Chondrocyte (in vitro differentiated cells): ENCODE measurements at regions not wholly inside any gene's neighbourhood (a gene's known extent, or its start where the extent isn't known, plus 50 kb on each side); places are given as distances from the start of the nearest gene placed in this dataset.
"Not testable (repeated sequence)": the region's sequence is repeated elsewhere in the genome, so short reads cannot be mapped to it uniquely, and the experiment has no call there.

Source experiments
- DNase-seq: peaks from one replicate; pipeline ENCODE4 v3.0.0; 2021; ENCODE audit warnings: mixed read lengths, low spot score
- H3K27ac Mint-ChIP-seq: one replicate; pipeline ENCODE4 v1.8.0; 2021; ENCODE audit warnings: mild to moderate bottlenecking, moderate library complexity, mixed read lengths; ENCODE audit not compliant: unreplicated experiment
- H3K27me3 Mint-ChIP-seq: 2 replicates; pipeline ENCODE4 v1.8.0; 2021; ENCODE audit warnings: low read depth, mixed read lengths
- H3K36me3 Mint-ChIP-seq: 2 replicates; pipeline ENCODE4 v1.8.0; 2021; ENCODE audit warnings: low read depth, mixed read lengths
- H3K4me1 Mint-ChIP-seq: 2 replicates; pipeline ENCODE4 v1.8.0; 2021; ENCODE audit warnings: low read depth, mild to moderate bottlenecking, mixed read lengths
- H3K4me3 Mint-ChIP-seq: one replicate; pipeline ENCODE4 v1.8.0; 2021; ENCODE audit warnings: mild to moderate bottlenecking, moderate library complexity, mixed read lengths; ENCODE audit not compliant: unreplicated experiment
- H3K9me3 Mint-ChIP-seq: 2 replicates; pipeline ENCODE4 v1.8.0; 2021; ENCODE audit warnings: low read depth, mixed read lengths
- CTCF ChIP-seq: fragments of 200-600 bp; sonication (generic); IDR thresholded peaks from 2 replicates; pipeline ENCODE4 v1.5.0; 2021; ENCODE audit warnings: antibody characterized with exemption, mild to moderate bottlenecking, moderate library complexity

GRCh38 chr6:84601366-84601765 lies 163.0 kb downstream of the TBX18 start:
- TF ChIP-seq CTCF = no peak
- no peaks in the 10 kb centered on the region for H3K9me3 Mint-ChIP-seq
- H3K27ac Mint-ChIP-seq = no peak overlapping the region
- H3K27me3 Mint-ChIP-seq = no peaks in the 10 kb centered on the region
- no peak for DNase-seq
- peaks cover 13% of the 10 kb centered on the region for H3K4me1 Mint-ChIP-seq
- no peaks in the 10 kb centered on the region for H3K36me3 Mint-ChIP-seq
- H3K4me3 Mint-ChIP-seq = no peak overlapping the region

- peaks cover 5% of the 10 kb centered on the region for H3K4me1 Mint-ChIP-seq
- DNase-seq = no peak
- no peak for TF ChIP-seq CTCF
- H3K36me3 Mint-ChIP-seq = no peaks in the 10 kb centered on the region
- H3K27ac Mint-ChIP-seq = no peak overlapping the region
- no peaks in the 10 kb centered on the region for H3K9me3 Mint-ChIP-seq
- no peaks in the 10 kb centered on the region for H3K27me3 Mint-ChIP-seq
- no peak overlapping the region for H3K4me3 Mint-ChIP-seq
These were observed 164.4 kb downstream of the TBX18 start for GRCh38 chr6:84599991-84600390.

- H3K27me3 Mint-ChIP-seq = no peaks in the 10 kb centered on the region
These were observed 167.0 kb downstream of the TBX18 start for GRCh38 chr6:84597238-84597875.

GRCh38 chr6:84596488-84596887 lies 167.9 kb downstream of the TBX18 start:
- peaks cover 3% of the 10 kb centered on the region for H3K4me1 Mint-ChIP-seq
- peaks cover 8% of the 10 kb centered on the region for H3K9me3 Mint-ChIP-seq
- no peak overlapping the region for H3K4me3 Mint-ChIP-seq
- H3K36me3 Mint-ChIP-seq = peaks cover 1% of the 10 kb centered on the region
- no peak overlapping the region for H3K27ac Mint-ChIP-seq
- no peak for DNase-seq
- H3K27me3 Mint-ChIP-seq = no peaks in the 10 kb centered on the region
- no peak for TF ChIP-seq CTCF

More at GRCh38 chr6:84597238-84597875, 167.0 kb downstream of the TBX18 start:
- Mint-ChIP-seq H3K9me3 (peaks cover 4% of the 10 kb centered on the region), H3K4me3 (no peak overlapping the region), H3K4me1 (peaks cover 3% of the 10 kb centered on the region), H3K27ac (no peak overlapping the region), H3K36me3 (no peaks in the 10 kb centered on the region)
- no peak for DNase-seq
- no peak for TF ChIP-seq CTCF

GRCh38 chr6:84588697-84589080 lies 175.7 kb downstream of the TBX18 start:
- Mint-ChIP-seq H3K27ac (no peak overlapping the region), H3K4me1 (peaks cover 5% of the 10 kb centered on the region), H3K9me3 (peaks cover 8% of the 10 kb centered on the region), H3K27me3 (no peaks in the 10 kb centered on the region), H3K36me3 (peaks cover 1% of the 10 kb centered on the region), H3K4me3 (no peak overlapping the region)
- DNase-seq = no peak
- no peak for TF ChIP-seq CTCF

GRCh38 chr6:84587994-84588696 lies 176.3 kb downstream of the TBX18 start:
- H3K4me3 Mint-ChIP-seq, H3K36me3 Mint-ChIP-seq, H3K9me3 Mint-ChIP-seq, DNase-seq, H3K27ac Mint-ChIP-seq, H3K4me1 Mint-ChIP-seq, H3K27me3 Mint-ChIP-seq: not testable (repeated sequence)

GRCh38 chr6:84587202-84587940 lies 177.0 kb downstream of the TBX18 start:
- not testable (repeated sequence) for DNase-seq, H3K27ac Mint-ChIP-seq, H3K9me3 Mint-ChIP-seq, H3K36me3 Mint-ChIP-seq, H3K27me3 Mint-ChIP-seq, H3K4me3 Mint-ChIP-seq
- peaks cover 13% of the 10 kb centered on the region for H3K4me1 Mint-ChIP-seq
